Brain microvascular endothelial cell (primary cell): ENCODE measurements at regions not wholly inside any gene's neighbourhood (a gene's known extent, or its start where the extent isn't known, plus 50 kb on each side); places are given as distances from the start of the nearest gene placed in this dataset.

Experiments
- DNase-seq: peaks from one replicate; pipeline ENCODE4 v3.0.0-alpha.2; 2020
- H3K27ac ChIP-seq: fragments of 250-450 bp; sonication (Bioruptor Pico); 2 replicates; pipeline ENCODE4 v1.5.1; 2020; ENCODE audit warnings: mild to moderate bottlenecking, moderate library complexity
- H3K27me3 ChIP-seq: fragments of 250-450 bp; sonication (Bioruptor Pico); replicated peaks from 2 replicates; pipeline ENCODE4 v1.5.1; 2020; ENCODE audit warnings: mild to moderate bottlenecking
- H3K36me3 ChIP-seq: fragments of 250-450 bp; sonication (Bioruptor Pico); replicated peaks from 2 replicates; pipeline ENCODE4 v1.5.1; 2020; ENCODE audit warnings: mild to moderate bottlenecking
- H3K4me3 ChIP-seq: 2 replicates; pipeline ENCODE4 v1.5.1; 2011; ENCODE audit warnings: low read depth, mild to moderate bottlenecking, control low read depth, low read length, moderate library complexity
- in situ Hi-C: cut with HindIII; loops from 2 replicates; pipeline ENCODE4 v1.10.0; 2017; ENCODE audit warnings: low sequenced_read_pairs, low pct_ligation_motif_present
- TF ChIP-seq, protein P1 (sequence below): IDR thresholded peaks from 2 replicates; pipeline ENCODE4 v1.5.1; 2011; ENCODE audit warnings: low read depth, mild to moderate bottlenecking, moderate library complexity, low read length, control low read depth, inconsistent platforms; ENCODE audit errors: missing control alignments

DNA sequence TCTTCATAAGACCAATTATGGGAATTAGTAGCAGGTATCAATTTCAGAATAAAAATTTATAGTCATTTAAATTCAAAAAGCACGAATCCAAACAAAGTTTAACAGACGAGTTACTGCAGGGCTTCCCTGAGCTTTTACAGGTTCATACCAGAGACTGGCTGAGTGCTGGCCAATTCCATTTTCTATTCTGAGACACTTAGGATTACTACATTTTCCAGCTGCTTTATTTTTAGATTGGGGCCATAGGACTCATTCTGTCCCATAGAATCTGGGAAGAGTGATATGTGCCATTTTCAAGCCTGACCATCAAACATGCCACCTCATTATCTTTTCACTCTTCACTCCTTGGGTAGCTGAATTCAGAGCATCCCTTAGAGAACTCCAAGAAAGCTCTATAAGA is 410.7 kb downstream of the DNAH5 start:
- no peak overlapping the region for H3K27ac ChIP-seq
- no peaks in the 10 kb centered on the region for H3K36me3 ChIP-seq
- TF ChIP-seq, protein P1, sequence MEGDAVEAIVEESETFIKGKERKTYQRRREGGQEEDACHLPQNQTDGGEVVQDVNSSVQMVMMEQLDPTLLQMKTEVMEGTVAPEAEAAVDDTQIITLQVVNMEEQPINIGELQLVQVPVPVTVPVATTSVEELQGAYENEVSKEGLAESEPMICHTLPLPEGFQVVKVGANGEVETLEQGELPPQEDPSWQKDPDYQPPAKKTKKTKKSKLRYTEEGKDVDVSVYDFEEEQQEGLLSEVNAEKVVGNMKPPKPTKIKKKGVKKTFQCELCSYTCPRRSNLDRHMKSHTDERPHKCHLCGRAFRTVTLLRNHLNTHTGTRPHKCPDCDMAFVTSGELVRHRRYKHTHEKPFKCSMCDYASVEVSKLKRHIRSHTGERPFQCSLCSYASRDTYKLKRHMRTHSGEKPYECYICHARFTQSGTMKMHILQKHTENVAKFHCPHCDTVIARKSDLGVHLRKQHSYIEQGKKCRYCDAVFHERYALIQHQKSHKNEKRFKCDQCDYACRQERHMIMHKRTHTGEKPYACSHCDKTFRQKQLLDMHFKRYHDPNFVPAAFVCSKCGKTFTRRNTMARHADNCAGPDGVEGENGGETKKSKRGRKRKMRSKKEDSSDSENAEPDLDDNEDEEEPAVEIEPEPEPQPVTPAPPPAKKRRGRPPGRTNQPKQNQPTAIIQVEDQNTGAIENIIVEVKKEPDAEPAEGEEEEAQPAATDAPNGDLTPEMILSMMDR = no peak
- H3K27me3 ChIP-seq = no peaks in the 10 kb centered on the region
- in situ Hi-C loops = no loop called here
- DNase-seq = no peak
- H3K4me3 ChIP-seq = no peak overlapping the region

DNA sequence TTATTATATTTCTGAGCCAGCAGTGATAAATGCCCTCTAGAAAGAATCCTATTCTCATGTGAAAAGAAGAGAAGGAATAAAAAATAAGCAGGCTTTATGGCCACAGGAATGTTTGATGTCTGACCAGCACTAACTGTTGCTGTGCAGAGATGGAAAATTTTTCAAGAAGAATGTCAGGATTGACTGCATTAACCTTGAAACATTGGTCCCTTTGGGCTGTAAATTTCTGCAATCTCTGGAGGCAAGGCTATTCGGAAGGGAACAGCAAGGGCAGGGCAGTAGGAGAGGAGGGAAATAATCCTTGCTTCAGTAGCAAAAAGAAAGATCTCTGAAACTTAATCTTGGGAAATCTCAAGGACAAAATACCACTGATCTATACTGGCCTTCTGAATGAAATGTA is 415.2 kb downstream of the DNAH5 start:
- in situ Hi-C loops = no loop called here
- Histone ChIP-seq H3K36me3 (no peaks in the 10 kb centered on the region), H3K27ac (no peak overlapping the region)

GRCh38 chr5:13524936-13525335 is 419.6 kb downstream of the DNAH5 start:
- Histone ChIP-seq H3K4me3 (no peak overlapping the region), H3K36me3 (no peaks in the 10 kb centered on the region), H3K27ac (no peak overlapping the region), H3K27me3 (no peaks in the 10 kb centered on the region)
- TF ChIP-seq, protein P1 = no peak
- no peak for DNase-seq
- in situ Hi-C loops = no loop called here

More for the DNA sequence above, 415.2 kb downstream of the DNAH5 start:
- TF ChIP-seq, protein P1 = no peak
- Histone ChIP-seq H3K4me3 (no peak overlapping the region), H3K27me3 (no peaks in the 10 kb centered on the region)
- DNase-seq = no peak

DNA sequence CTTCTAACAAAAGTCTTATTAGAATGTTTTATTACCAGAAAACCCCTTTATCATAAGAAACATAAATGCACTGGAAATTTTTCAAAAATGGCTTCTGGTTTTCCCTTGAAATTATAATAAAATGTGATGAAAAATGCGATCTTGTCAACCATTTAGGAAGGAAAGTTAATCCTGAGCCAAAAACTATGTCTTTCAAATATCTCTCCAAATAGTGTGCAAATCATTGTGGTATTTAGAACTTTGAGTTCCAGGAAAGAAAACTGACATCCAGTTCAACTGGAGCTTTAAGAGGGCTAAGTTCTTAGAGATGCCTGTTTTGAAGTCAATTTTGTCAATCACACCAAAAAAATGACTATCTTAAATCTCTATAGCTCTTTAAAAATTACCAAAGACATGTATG is 425.4 kb downstream of the DNAH5 start:
- Histone ChIP-seq H3K4me3 (no peak overlapping the region), H3K36me3 (no peaks in the 10 kb centered on the region), H3K27me3 (no peaks in the 10 kb centered on the region), H3K27ac (no peak overlapping the region)
- TF ChIP-seq, protein P1 = no peak
- DNase-seq = no peak
- in situ Hi-C loops = no loop called here

GRCh38 chr5:13516195-13516594 is 428.3 kb downstream of the DNAH5 start:
- DNase-seq = no peak

GRCh38 chr5:13511442-13511841 is 433.0 kb downstream of the DNAH5 start:
- H3K27me3 ChIP-seq = no peaks in the 10 kb centered on the region
- H3K36me3 ChIP-seq = no peaks in the 10 kb centered on the region
- DNase-seq = no peak
- TF ChIP-seq, protein P1 = no peak
- H3K27ac ChIP-seq = no peak overlapping the region
- no peak overlapping the region for H3K4me3 ChIP-seq
- in situ Hi-C loops = no loop called here

More at GRCh38 chr5:13516195-13516594, 428.3 kb downstream of the DNAH5 start:
- Histone ChIP-seq H3K36me3 (no peaks in the 10 kb centered on the region), H3K27me3 (no peaks in the 10 kb centered on the region), H3K27ac (no peak overlapping the region), H3K4me3 (no peak overlapping the region)
- TF ChIP-seq, protein P1 = no peak
- in situ Hi-C loops = no loop called here
